Colonic mucosa (tissue), 4 donors: ENCODE measurements at regions not wholly inside any gene's neighbourhood (a gene's known extent, or its start where the extent isn't known, plus 50 kb on each side); places are given as distances from the start of the nearest gene placed in this dataset.

Experiments
- DNase-seq: peaks from one replicate; pipeline ENCODE4 v3.0.0-alpha.2; 2020
- H3K27ac ChIP-seq: fragments of 200-600 bp; one replicate; pipeline ENCODE4 v1.8.0; 2021
- H3K27me3 ChIP-seq: fragments of 200-600 bp; one replicate; pipeline ENCODE4 v1.8.0; 2021
- H3K36me3 ChIP-seq: fragments of 200-600 bp; one replicate; pipeline ENCODE4 v1.8.0; 2021
- H3K4me1 ChIP-seq: fragments of 200-600 bp; one replicate; pipeline ENCODE4 v1.8.0; 2021; ENCODE audit warnings: mild to moderate bottlenecking
- H3K4me3 ChIP-seq: fragments of 200-600 bp; one replicate; pipeline ENCODE4 v1.8.0; 2021
- H3K9ac ChIP-seq, 2 donors: one replicate each; pipeline ENCODE4 v1.7.0; 2013; ENCODE audit warnings: control low read depth in 2 of 2, low read depth in 2 of 2, low read length in 2 of 2
- H3K9me3 ChIP-seq: fragments of 200-600 bp; one replicate; pipeline ENCODE4 v1.8.0; 2021
- intact Hi-C: fragments of 100-400 bp; cut with DNase I; formaldehyde crosslinking; loops from one replicate; pipeline ENCODE4 v1.14.1; 2022
- TF ChIP-seq, protein P1 (sequence below): fragments of 200-600 bp; IDR thresholded peaks from one replicate; pipeline ENCODE4 v1.8.0; 2022; ENCODE audit warnings: antibody characterized with exemption, mild to moderate bottlenecking
- donor health status: healthy.
- donor health status: DM: no; HTN: no; CAD: no.
- donor health status: DM: no; HTN: no; CAD: no.

DNA sequence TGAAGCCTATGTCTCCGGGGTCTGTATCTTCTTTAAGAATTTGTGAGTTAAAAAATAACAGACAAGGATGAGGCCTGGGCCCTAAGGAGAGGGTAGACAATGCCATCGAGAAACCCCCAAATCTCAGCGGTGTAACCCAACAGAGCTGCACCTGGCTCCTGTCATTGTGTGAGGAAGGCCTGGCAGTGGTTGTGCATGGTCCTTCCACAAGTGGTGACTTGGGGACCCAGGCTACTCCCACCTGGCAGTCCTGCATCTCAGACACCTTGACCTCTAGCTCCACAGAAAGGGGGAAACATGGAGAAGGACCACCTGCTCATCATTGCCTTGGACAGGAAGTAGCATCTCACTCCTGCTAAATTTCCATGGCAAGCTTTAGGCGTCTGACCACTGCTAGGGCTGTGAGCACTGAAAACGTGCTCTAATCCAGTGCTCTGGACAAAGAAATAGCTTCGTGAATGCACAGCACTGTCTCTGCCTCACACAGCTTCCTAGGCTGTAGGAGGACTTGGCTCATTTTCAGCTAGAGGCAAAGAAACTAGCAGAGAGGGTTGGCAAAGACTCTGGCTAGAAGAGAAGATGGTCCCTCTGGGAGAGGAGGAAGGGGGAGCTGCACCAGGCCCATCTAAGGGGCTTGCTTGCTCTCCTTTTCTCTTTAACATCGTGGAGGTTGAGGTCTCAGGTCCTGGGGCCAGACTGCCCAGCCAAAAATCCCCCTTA is 273.9 kb upstream of the ZMIZ1 start:
- no peaks in the 10 kb centered on the region for H3K27me3 ChIP-seq
- no peak overlapping the region for H3K4me3 ChIP-seq
- H3K27ac ChIP-seq = no peak overlapping the region
- no peaks in the 10 kb centered on the region for H3K36me3 ChIP-seq
- no peaks in the 10 kb centered on the region for H3K9me3 ChIP-seq
- TF ChIP-seq, protein P1, sequence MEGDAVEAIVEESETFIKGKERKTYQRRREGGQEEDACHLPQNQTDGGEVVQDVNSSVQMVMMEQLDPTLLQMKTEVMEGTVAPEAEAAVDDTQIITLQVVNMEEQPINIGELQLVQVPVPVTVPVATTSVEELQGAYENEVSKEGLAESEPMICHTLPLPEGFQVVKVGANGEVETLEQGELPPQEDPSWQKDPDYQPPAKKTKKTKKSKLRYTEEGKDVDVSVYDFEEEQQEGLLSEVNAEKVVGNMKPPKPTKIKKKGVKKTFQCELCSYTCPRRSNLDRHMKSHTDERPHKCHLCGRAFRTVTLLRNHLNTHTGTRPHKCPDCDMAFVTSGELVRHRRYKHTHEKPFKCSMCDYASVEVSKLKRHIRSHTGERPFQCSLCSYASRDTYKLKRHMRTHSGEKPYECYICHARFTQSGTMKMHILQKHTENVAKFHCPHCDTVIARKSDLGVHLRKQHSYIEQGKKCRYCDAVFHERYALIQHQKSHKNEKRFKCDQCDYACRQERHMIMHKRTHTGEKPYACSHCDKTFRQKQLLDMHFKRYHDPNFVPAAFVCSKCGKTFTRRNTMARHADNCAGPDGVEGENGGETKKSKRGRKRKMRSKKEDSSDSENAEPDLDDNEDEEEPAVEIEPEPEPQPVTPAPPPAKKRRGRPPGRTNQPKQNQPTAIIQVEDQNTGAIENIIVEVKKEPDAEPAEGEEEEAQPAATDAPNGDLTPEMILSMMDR = no peak
- no peak overlapping the region for H3K9ac ChIP-seq
- DNase-seq = no peak
- intact Hi-C loops = no loop called here
- H3K4me1 ChIP-seq = no peaks in the 10 kb centered on the region

DNA sequence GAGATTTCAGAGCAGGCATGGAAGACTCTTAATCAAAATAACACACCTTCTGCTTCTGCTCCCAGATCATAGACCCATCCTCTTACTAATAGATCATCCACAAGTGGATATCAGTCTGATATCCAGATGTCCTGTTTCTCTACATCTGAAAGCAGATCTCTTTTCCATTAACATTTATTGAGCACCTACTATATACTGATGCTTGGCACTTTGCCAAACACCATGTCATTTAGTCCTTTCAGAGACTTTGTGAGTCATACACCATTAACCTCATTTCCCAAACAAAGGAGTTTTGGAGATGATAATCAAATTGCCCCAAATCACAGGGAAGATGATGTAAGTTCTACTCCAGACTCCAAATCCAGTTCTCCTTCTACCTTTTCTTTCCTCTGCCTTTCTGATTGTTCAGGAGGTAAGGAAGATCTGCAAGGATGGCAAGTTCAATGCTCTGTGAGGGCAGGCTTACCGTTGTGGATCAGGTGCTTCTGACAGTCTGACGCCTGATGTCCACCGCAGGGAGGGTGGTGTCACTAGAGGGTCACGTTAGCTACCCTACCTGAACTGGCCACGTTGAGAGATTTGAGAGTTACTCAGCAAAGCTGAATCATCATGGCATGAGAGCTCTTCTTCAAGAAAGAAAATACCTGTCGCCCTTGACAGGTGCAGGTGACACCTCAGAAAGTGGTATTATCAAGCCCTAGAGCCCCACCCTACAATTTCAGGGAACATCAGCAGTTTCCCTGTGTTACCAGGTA is 269.6 kb upstream of the ZMIZ1 start:
- Histone ChIP-seq H3K9me3 (no peaks in the 10 kb centered on the region), H3K27ac (no peak overlapping the region), H3K27me3 (no peaks in the 10 kb centered on the region), H3K36me3 (no peaks in the 10 kb centered on the region), H3K4me1 (no peaks in the 10 kb centered on the region), H3K4me3 (no peak overlapping the region), H3K9ac (no peak overlapping the region)
- no peak for DNase-seq
- TF ChIP-seq, protein P1 = no peak
- intact Hi-C loops = no loop called here

DNA sequence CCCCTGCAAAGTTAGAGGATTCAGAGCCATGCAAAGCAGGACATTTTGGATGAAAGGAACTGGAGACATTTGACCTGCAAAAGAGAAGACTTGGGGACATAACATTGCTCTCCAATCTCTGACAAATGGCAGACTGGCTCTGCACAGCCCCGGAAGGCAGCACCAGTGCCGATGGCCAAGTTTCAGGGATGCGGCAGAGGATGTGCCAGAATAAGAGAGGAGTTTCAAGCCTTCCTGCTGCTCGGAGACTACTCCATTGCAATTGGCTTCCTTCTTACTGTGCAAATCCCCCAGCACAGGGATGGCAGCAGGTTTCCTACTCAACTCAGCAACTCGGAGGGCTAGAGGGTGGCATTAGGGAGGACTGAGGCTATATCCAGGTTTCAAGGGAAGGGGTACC is 268.8 kb upstream of the ZMIZ1 start:
- no peak overlapping the region for H3K27ac ChIP-seq
- H3K4me3 ChIP-seq = no peak overlapping the region
- H3K9ac ChIP-seq = no peak overlapping the region
- no peaks in the 10 kb centered on the region for H3K9me3 ChIP-seq
- intact Hi-C loops = no loop called here
- TF ChIP-seq, protein P1 = no peak
- H3K4me1 ChIP-seq = peaks cover 2% of the 10 kb centered on the region
- DNase-seq = no peak
- H3K27me3 ChIP-seq = no peaks in the 10 kb centered on the region
- no peaks in the 10 kb centered on the region for H3K36me3 ChIP-seq

DNA sequence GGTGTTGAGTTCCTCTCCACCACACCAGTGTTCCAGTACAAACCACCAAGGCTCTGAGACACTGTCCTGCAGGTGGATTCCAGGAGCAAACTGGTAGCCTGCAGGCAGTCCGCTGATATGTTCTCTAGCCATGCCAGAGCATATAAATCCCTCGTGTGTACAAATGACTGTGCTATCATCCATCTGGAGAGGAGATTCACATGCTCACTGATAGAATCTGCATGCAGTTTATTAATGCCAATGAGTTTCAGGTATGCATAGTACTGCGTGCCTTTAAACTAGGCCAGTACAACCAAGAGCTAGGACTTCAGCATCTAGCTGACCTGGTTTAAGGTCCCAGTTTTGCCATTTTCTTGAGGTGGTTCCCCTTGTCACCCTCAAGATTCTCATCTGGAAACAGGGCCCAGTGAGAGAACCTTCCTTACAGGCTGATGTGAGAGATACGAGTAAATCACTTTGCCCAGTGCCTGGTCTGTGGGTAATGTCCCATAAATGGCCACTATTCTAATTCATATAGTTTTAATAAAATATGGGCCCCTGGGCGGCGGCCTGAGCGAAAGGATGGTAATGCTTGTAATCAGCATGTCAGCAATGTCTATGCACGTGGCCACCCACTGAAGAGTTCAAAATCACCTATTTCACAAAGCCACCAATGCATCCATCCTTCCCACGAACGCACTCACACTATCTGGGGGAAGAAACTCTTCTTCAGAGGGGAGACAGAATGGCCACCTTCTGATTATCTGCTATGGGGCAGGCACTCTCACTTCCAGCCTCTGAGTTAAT is 268.0 kb upstream of the ZMIZ1 start:
- Histone ChIP-seq H3K27me3 (no peaks in the 10 kb centered on the region), H3K9ac (no peak overlapping the region), H3K36me3 (no peaks in the 10 kb centered on the region), H3K27ac (no peak overlapping the region), H3K4me1 (peaks cover 5% of the 10 kb centered on the region), H3K4me3 (no peak overlapping the region), H3K9me3 (no peaks in the 10 kb centered on the region)
- DNase-seq = no peak
- TF ChIP-seq, protein P1 = no peak
- intact Hi-C loops = no loop called here

DNA sequence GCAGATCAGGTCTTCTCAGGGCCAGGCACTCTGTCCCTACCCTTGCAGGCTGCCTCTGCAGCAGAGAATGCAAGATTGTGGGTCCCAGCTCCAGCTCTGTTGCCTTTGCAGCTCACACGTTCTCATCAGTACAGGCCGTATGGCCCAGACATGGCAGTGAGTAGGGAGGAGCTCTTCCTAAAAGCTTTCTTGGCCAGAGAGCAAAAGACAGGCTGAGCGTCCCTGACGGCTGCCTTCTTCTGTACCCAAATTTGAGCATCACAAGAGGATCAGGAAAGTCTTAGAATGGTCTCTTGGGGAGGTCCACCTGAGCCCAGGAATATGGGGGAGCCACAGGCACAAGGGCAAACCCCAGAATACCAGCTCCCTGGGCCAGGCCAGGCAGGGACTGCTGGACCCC is 266.3 kb upstream of the ZMIZ1 start:
- intact Hi-C loops = no loop called here
- Histone ChIP-seq H3K36me3 (no peaks in the 10 kb centered on the region), H3K27me3 (no peaks in the 10 kb centered on the region), H3K9me3 (no peaks in the 10 kb centered on the region), H3K4me3 (no peak overlapping the region), H3K27ac (peak overlapping the region; percentile 16), H3K9ac (no peak overlapping the region), H3K4me1 (peaks cover 5% of the 10 kb centered on the region)
- TF ChIP-seq, protein P1 = no peak
- no peak for DNase-seq
